GOT3 (cell line): ENCODE measurements at regions not wholly inside any gene's neighbourhood (a gene's known extent, or its start where the extent isn't known, plus 50 kb on each side); places are given as distances from the start of the nearest gene placed in this dataset.
"Not testable (repeated sequence)": the region's sequence is repeated elsewhere in the genome, so short reads cannot be mapped to it uniquely, and the experiment has no call there.

Experiments used
- DNase-seq: peaks from one replicate; lab custom pipeline; 2025; ENCODE audit warnings: mixed read lengths; lab: John Stamatoyannopoulos, UW

DNA sequence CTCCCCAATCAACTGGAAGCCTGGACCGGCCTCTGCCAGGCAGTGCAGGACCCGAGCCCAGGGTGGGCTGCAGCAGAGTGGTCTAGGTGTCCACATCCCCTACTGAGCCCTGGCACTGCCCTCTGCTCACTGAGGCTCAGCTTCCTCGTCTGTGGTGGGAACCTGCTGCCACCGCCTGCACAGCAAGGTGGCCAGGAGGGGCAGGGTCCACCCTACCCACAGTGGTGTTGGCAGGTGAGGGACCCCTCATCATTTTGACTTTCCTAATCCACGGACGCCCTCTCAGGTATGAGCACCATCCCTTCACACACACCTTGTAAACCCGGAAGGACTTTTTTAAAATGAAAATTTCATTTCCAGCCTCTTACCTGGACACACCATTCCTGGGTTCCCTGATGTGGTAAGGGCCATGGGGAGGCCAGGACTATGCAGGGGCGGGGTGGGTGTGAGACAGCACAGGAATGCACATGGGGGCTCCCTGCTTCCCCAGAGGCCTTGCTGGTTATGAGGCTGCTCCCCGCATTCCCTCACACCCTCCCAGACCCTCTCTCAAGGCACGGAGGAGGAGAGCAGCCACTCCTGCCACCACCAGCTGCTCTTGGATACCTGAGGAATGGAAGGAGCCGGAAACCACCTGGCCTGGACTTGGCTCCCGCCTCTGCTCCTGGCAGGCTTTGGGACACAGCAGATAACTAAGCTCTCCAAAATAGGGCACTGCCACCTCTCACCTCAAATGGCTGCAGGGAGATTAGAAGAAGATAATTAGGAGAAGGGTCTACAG lies 185.9 kb upstream of the TPM1 start:
- no peak for DNase-seq

DNA sequence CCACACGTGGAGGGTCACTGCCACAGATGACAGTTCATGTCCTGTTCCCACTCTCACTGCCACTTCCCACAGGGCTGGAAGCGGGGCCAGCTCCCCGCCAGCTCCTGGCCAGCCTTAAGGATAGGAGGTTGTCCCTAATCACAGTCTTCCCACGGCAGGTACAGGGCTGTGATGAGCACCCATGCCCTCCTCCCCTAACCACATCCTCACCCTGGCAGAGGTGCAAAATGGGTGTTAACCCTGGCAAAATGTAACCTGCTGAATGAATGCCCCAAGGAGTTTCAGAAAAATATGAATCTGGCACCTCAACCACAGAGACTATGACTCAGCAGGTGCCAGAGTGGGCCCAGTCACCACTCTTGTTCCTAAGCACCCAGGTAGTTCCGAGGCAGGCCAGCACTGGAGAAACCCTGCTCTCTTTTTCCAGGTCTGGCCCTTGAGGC lies 185.1 kb upstream of the TPM1 start:
- DNase-seq, result no peak

DNA sequence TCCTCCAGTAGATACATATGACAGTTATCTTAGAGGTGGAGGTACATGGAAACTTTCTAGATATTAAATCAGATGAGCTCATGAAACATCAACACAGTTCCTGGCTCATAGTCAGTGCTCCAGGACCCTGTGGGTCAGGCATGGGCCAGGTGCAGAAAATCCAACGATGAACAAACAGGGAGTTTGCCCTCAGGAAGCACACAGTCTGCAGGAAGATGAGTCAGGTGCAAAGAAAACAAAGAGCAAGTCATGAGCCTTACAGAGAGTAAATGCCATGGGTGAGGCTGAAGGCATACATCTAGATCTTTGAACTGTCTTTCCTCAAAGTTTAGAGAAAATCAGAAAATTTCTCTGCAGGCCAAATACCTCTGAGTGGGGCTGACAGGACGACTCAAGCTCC lies 184.2 kb upstream of the TPM1 start:
- no peak for DNase-seq

DNA sequence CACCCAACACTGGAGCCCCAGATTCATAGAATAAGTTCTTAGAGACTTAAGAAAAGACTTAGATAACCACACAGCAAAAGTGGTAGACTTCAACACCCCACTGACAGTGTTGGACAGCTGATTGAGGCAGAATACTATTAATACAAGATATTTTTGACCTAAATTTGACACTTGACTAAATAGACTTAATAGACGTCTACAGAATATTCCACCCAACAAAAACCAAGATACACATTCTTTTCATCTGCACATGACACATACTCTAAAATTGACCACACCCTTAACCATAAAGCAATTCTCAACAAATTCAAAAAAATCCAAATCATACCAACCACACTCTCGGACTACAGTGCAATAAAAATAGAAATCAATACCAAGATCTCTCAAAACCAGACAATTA lies 179.8 kb upstream of the TPM1 start:
- DNase-seq, result no peak

DNA sequence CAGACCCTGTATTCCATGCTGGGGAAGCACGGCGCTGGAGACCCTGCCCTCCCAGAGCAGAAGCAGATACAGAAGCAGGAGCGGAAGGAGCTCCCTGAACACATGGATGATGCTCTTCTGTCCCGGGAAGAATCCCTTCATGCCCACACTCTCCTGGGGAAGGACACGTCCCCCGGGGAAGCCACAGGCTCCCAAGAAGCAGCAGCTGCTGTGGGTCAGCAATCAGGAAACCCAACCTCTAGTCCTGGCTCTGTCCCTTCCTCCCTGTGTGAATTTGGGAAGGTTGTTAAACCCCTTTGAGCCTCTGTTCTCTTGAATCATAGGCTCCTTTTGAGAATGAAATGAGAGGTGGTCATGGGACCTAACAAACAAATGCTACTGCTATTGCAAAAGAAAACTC lies 176.2 kb upstream of the TPM1 start:
- DNase-seq, result no peak

DNA sequence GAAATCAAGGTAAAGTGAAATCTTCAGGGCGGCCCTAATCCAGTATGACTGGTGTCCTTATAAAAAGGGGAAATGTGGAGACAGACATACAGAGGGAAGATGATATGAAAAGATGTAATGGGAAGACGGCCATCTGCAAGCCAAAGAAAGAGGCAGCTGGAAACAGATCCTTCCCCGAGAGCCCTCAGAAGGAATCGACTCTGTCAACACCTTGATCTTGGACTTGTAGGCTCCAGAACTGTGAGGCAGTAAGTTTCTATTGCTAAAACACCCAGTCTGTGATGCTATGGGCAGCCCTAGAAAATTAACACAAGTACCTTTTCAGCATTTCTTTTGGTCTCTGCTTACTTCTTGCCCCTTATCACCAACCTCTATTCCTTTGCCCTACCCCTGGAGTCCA lies 174.7 kb upstream of the TPM1 start:
- DNase-seq, result no peak

DNA sequence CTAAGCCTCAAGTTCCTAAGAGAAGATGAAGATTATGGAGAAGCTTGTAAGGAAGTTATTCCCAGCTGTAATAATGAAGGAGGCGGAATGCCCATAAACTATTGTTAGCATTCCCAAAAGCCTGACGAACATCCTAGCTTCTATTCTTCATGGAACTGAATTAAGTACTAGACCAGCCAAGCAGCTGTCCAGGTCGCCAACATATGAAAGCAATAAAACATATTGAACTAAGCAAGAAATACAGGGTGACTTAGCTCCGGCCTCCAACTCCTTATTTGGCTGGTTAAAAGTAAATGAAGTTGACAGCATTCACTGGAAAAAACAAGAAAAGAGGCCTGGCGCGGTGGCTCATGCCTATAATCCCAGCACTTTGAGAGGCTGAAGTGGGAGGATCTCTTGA lies 174.0 kb upstream of the TPM1 start:
- DNase-seq, result no peak

DNA sequence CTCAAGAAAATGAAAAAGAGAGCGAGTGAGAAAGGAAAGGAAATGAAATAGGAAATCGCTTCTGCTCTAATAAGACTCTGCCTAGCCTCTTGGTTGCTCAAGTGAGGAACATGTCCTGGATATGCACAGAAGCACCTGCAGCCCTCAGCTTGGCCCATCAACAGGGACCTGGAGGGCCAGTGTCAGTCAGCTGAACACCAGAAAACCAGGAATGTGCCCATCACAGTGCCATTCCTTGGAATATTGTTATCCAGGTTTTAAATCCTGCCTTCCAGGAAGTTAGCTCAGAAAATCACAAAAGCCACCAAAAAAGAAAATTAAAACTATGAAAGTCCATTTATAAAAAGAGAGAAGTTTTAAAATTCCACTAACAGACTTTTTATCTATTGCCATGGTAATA lies 173.4 kb upstream of the TPM1 start:
- DNase-seq, result no peak

DNA sequence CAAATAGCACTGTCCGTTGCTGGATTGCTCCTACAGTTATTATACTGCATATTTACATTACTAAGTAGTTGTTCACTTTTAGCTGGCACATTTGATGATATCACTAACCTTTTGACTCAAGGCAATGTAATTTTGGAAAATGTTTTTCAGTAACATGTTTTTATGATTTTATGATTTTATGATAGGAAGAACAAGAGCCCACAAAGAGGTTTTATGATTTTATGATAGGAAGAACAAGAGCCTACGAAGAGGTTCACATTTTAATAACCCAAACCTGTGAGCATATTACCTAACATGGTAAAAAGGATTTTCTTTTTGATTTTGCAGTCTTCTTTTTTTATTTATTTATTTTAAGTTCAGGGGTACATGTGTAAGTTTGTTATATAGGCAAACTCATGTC lies 172.3 kb upstream of the TPM1 start:
- no peak for DNase-seq

DNA sequence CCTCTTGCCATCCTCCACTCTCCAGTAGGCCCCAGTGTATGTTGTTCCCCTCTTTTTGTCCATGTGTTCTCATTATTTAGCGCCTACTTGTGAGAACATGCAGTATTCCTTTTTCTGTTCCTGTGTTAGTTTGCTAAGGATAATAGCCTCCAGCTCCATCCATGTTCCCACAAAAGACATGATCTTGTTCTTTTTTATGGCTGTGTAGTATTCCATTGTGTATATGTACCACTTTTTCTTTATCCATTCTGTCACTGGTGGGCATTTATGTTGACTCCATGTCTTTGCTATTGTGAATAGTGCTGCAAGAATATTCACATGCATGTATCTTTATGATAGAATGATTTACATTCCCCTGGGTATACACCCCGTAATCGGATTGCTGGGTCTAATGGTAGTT lies 171.8 kb upstream of the TPM1 start:
- DNase-seq, result not testable (repeated sequence)

DNA sequence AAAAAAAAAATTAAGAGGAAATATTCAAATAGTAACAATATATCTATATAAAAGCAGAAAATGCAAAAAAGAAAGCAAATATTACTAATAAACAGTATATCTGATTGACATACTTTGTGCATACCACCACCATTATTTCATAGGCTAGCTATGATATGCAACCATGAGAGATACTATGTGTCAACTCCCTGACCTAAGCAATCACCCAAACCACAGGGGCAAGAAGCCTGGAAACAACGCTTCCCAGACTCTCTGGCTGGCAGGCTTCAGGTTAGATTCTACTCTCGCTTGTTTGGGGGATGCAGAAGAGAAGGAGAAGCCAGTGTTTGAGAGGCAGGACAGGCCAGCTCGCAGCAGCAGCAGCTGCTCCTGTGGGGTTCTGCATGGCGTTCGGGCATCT lies 169.3 kb upstream of the TPM1 start:
- DNase-seq, result no peak

DNA sequence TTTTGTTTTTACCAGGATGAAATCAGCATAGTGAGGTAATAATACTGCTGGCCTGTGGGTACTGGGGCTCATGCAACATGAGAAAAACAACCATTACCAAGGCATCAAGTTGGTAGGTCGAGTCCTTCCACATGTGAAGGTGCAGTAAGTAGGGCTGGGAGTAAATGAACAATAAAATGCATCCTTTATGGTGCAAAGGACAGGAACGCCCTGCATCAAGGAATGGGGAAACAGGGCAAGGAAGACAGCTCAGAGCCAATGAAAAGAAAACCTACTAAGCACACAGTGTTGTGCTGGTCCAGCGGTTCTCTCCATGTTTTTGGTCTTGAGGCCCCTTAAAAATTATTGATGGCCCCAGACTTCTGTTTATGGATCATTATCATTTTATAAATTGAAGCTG lies 168.5 kb upstream of the TPM1 start:
- no peak for DNase-seq

DNA sequence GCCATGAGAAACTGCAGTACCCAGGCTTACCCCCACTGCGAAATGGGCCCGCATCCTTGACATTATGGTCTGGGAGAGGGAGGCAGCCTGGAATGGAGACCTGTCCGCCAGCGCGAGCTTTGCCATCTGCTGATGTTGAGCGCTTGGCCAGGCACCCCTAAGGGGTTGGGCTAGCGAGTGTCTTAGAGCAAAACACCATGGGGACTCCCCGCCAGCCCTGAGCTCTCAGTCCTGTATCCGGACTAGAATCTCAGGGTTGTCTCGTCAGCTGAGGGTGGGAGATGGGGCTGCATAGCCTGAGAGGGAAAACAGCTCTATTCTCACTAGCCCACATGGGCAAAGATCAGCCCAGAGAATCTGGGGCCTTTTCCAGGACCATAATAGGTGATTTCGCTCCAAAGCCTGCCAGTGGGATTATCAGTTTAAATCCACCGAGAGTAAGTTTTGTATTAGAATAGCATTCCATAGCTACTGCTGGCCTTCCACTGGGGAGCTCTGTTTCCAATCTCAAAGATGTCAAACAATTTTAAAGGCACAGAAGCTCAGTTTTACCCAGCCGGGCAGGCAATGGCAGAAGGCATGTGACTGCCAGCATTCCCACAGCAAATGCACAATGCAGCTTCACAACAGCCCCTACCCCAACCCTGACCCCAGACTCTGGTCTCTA lies 167.5 kb upstream of the TPM1 start:
- no peak for DNase-seq

DNA sequence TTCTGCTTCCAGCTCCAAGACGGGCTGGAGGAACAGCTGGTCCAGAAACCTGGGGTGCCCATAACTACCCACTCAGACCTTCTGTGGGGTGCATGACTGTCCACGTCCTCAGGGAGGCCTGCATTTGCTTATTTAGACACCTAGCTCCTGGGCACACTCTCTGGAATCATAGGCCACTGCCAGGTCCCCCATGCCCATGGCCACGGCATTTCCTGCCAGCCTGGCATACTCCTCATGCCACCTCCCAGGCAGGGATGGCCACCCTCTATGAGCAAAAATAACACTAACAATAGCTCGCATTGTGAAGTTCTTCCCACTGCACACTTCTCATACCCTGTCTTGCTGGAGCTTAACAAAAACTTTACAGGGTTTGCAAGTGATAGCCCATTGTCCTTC lies 166.9 kb upstream of the TPM1 start:
- no peak for DNase-seq

DNA sequence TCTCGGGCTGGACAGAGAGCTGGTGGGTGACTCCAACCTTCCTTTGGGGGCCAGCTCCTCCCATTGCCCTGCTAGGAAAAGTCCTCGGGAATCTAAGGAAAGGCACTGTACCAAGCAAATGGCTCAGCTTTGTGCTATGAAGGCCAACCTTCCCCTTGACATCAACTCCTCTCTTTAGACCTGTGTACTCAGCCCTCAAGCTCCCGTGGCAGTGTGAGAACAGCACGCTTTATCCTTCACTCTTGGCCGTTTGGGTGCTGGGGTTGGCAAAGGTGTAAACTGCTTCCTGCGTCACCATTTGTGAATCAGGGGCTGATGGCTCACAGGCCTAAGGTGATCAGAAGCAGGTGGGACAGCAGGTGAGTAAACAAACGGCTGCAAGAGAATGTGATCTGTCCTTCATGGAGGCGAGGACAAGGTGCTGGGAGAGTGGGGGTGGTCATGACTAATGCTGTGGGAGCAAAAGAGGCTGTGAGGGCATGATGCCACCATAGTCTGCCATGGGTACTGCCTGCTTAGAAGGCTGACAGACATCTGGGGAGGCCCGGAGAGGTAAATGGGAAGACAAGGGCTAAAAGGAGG lies 165.2 kb upstream of the TPM1 start:
- DNase-seq, result no peak

DNA sequence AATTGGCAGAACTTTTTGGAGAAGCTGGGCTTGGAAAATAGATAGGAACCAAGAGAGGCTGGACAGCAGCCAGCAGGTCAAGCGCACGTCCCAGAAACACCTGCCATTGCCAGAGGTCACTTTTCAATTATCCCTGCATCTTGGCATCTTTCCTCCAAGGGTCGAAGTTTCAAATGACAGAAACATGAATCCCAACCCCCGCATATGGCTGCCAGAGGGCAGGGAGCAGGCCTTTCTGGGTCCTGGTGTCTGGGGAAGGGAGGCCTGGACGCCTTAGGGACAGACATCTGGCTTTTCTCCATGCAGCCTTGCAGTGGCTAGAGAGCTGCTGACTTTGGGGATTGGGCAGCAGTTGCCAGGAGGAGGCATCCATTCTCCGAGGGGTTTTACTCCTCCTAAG lies 164.5 kb upstream of the TPM1 start:
- DNase-seq, result no peak

DNA sequence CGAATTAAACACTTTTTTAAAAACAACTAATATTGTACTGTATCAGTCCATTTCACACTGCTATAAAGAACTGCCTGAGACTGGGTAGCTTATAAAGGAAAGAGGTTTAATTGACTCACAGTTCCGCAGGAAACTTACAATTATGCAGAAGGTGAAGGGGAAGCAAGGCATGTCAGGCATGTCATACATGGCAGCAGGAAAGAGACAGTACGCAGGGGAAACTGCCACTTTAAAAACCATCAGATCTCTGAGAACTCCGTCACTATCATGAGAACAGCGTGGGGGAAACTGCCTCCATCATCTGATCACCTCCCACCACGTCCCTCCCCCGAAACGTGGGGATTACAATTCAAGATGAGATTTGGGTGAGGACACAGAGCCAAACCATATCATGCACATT lies 162.8 kb upstream of the TPM1 start:
- DNase-seq, result no peak

DNA sequence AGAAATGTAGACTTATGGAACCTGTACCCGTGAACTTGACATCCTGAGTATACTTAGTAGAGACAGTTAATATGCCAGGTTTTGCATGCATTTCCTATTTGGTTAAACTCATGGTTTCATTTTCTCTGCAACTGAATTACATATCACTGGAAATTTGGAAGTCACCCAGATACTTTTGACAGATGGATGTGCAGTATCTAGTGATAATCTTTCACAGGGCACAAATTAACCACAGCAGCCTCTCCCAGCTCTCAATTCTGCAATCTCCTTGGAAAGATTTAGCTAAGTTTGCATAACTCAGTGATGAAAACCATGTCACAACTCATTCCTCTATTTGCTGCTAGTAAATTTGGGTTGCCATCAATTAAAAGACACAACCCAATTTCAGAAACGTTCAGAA lies 162.3 kb upstream of the TPM1 start:
- DNase-seq, result no peak

DNA sequence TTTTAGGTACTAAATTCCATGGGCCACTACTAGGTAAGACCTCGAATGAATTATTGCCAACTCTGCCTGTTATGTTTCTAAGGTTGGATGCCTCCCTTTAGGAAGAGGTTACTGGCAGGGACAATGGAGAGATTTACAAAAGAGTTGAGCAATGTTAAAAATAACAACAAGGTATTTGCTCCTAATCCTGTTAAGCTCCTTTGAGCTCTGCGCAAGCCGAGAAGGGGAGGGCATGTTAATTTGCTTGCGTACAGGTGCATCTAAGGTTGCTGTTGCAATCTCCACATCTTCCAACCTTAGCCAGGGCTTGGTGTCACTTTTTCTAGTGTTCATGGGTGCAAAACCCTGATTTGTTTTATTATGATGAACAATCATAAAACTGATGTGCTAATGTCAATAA lies 161.5 kb upstream of the TPM1 start:
- DNase-seq, result no peak

DNA sequence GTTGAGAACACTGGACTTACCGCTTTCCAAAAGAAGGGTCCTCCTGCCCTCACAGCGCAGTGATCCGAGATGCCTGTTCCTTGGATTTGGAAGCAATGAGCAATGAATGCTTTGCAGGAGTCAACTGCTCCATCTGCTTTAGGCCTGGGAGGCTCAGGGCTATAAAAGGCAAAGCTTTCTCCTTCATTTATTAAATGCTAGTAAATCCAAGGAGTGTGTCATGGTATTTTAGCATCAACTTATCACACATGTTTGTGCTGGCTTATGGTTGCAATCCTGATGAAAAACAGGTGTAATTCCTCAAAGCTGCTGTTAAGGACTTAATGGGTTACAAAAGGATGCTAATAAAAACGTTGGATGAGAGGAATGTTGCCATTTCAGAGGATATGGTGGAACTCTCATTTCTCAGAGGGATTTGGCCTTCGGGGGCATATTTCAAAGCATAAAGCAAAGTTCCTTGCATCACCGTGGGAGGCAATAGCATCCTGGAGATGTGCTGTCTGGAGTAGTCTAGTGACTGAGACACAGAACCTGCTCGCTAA lies 158.5 kb upstream of the TPM1 start:
- no peak for DNase-seq

DNA sequence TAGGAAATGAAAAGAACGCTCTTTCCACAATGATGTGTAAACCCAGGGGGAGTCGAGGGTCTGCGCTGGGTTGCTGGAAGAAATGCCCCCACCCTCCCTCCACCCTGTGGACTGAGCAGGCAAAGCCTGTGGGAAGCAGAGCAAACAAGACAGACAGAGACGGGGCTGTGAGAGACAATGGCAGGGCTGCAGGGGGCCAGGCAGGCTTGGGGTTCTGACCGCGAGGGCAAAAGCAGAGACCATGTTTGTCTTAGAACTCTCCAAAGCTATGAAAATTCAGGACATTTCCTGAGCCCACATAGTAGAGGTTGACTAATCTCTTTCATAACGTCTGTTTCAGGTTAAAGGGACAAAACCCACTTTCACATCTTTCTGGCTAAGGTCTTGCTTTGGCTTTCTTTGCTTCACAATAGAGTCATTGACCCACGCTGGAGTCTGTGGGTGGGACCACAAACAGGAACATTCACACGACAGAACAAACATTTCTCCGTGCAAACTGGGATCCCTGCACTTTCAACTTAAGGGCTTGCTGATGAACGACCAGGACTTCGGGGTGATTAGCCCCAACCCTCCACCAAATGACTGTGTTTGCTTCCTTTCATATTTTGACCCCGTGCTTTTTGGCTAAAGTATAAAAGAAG lies 156.0 kb upstream of the TPM1 start:
- no peak for DNase-seq

DNA sequence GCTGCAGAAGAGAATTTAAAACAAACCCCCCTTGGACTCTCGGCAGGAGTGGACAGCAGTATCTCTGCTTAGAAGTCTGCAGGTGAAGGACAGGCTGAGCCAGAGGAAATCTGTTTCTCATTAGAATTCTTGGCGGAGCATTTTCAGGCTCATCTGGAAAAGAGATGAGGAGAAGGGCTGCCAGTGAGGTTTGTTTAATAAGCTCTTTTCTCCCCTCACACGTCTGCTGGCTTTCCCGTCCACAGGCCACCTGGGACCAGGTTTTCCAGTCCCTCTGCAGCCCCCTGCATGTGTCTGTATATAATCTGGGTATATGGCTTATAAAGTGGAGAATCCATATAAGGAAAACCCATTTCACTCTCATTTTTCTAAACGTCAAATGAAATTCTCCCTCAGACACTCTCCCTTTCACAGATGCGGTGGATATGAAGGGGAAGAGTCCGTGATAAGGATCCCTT lies 155.4 kb upstream of the TPM1 start:
- no peak for DNase-seq

DNA sequence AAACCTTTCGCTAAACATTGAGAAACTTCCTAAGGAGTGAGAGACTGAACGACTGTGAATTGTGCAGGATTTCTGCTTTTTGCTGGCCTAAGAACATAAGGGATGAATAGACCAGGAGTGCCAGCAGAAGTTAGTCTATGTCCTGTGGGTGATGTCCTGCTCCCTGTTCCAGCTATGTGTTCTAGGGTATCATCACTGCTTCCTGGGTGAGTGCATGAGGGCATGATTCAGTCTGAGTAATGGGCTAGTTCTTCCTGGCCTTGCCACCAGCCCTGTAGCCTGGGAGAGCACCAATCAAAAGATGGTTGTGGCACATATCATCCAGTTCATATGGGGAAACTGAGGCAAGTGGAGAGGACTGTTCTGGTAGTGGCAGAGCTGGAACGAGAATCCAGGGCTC lies 153.9 kb upstream of the TPM1 start:
- DNase-seq, result no peak
